Stimulated activated naive CD4-positive, alpha-beta T cell (primary cell): ENCODE measurements at regions not wholly inside any gene's neighbourhood (a gene's known extent, or its start where the extent isn't known, plus 50 kb on each side); places are given as distances from the start of the nearest gene placed in this dataset.
"Not testable (repeated sequence)": the region's sequence is repeated elsewhere in the genome, so short reads cannot be mapped to it uniquely, and the experiment has no call there.

Experiments used
- DNase-seq, 6 experiments: peaks; one replicate each; lab custom pipeline; 2025; lab: John Stamatoyannopoulos, UW

DNA sequence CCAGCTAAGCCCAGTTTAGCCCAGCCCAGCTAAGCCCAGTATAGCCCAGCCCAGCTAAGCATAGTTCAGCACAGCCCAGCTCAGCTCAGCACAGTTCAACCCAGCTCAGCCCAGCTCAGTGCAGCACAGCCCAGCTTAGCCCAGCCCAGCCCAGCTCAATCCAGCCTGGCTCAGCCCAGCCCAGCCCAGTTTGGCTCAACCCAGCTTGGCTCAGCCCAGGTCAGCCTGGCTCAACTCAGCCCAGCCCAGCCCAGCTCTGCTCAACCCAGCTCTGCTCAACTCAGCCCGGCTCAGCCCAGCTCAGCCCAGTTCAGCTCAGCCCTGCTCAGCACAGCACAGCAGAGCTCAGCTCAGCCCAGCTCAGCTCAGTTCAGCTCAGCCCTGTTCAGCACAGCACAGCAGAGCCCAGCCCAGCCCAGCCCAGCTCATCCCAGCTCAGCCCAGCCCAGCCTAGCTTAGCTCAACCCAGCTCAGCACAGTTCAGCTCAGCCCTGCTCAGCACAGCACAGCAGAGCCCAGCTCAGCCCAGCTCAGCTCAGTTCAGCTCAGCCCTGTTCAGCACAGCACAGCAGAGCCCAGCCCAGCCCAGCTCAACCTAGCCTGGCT is 330.9 kb downstream of the TMEM121 start:
- no peak for DNase-seq

DNA sequence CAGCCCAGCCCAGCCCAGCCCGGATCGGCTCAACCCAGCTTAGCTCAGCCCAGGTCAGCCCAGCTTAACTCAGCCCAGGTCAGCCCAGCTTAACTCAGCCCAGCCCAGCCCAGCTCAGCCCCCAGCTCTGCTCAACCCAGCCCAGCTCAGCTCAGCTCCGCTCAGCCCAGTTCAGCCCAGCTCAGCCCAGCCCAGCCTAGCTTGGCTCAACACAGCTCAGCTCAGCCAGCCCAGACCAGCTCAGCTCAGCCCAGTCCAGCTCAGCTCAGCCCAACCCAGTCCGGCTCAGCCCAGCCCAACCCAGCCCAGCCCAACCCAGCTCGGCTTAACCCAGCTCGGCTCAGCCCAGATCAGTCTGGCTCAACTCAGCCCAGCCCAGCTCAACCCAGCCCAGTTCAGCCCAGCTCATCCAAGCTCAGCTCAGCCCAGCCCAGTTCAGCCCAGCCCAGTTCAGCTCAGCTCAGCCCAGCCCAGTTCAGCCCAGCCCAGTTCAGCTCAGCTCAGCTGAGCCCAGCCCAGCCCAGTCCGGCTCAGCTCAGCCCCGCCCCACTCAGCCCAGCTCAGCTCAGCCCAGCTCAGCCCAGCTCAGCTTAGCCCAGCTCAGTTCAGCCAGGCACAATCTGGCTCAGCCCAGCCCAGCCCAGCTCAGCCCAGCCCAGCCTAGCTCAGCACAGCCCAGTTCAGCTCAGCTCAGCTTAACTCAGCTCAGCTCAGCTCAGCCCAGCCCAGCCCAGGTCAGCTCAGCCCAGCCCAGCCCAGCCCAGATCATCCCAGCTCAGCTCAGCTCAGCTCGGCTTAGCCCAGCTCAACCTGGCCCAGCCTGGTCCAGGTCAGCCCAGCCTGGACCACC is 331.7 kb downstream of the TMEM121 start:
- DNase-seq: no peak

DNA sequence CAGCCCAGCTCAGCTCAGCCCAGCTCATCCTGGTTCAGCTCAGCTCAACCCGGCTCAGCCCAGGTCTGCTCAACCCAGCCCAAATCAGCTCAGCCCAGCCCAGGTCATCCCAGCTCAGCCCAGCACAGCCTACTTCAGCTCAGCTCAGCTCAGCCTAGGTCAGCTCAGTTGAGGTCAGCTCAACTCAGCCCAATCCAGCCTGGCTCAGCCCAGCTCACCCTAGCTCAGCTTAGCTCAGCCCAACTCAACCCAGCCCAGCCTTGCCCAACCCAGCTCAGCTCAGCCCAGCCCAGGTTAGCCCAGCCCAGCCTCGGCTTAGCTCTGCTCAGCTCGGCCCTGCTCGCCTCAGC is 332.3 kb downstream of the TMEM121 start:
- no peak for DNase-seq

DNA sequence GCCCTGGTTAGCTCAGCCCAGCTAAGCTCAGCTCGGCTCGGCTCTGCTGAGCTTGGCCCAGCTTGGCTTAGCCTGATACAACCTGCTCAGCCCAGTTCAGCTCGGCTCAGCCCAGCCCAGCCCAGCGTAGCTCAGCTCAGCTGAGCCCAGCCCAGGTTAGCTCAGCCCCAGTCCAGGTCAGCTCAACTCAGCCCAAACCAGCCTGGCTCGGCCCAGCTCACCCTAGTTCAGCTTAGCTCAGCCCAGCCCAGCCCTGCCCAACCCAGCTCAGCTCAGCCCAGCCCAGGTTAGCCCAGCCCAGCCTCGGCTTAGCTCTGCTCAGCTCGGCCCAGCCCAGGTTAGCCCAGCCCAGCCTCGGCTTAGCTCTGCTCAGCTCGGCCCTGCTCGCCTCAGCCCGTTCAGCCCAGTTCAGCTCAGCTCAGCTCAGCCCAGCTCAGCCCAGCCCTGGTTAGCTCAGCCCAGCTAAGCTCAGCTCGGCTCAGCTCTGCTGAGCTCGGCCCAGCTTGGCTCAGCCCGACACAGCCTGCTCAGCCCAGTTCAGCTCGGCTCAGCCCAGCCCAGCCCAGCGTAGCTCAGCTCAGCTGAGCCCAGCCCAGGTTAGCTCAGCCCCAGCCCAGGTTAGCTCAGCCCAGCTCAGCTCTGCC is 332.8 kb downstream of the TMEM121 start:
- DNase-seq: not testable (repeated sequence)

DNA sequence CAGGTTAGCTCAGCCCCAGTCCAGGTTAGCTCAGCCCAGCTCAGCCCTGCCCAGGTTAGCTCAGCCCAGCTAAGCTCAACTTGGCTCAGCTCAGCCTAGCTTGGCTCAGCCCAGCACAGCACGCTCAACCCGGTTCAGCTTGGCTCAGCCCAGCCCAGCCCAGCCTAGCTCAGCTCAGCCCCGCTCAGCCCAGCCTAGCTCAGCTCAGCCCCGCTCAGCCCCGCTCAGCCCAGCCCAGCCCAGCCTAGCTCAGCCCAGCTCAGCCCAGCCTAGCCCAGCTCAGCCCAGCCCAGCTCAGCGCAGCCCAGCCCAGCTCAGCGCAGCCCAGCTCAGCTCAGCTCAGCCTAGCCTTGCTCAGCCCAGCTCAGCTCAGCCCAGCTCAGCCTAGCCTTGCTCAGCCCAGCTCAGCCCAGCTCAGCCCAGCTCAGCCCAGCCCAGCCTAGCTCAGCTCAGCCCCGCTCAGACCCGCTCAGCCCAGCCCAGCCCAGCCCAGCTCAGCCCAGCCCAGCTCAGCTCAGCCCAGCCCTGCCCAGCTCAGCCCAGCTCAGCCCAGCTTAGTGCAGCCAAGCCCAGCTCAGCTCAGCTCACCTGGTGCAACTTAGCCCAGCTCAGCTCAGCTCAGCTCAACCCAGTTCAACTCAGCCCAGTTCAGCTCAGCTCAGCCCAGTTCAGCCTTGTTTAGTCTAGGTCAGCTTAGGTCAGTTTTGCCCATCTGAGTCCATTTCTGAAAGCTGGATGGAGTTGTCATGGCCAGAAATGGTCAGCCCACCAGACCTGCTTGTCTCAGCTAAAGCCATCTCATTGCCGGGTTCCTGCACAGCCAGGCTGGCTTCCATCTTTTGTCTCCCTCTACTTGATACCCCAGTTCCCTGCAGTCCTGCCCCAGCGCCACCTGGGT is 333.6 kb downstream of the TMEM121 start:
- no peak for DNase-seq

DNA sequence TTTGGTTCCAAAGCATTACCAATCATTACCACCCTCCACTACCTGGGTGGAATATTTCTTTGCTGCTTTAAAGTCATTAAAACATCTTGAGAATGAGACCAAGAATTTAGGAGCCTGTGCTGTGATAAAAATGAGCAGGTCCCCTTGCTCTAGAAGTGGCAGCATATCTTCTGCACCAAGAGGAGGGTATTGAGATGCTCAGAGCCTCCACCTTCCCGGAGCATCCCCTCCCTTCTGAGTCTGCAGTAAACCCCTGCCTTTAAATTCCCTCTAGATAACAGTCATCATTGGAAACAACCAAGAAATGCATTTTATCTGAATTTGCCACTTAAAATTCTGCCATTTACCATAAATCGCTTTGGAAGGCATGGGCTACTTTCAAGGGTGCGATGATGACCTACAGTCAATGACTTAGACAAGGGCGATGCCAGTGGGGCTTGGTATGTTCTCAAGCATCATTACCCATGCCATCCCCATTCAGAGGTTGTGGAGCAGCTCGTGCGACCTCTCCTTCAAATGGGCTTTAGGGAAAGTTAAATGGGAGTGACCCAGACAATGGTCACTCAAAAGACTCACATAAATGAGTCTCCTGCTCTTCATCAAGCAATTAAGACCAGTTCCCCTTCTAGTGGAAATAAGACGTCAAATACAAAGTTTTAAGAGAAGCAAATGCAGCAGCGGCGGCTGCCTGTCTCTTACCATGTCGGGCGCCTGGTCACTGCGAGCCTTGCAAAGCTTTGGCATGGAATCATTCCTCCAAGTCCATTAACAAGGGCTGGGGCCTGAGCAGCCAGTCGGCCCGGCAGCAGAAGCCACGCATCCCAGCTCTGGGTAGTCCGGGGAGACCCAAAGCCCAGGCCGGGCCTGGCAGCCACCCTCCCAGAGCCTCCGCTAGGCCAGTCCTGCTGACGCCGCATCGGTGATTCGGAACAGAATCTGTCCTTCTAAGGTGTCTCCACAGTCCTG is 334.5 kb downstream of the TMEM121 start:
- DNase-seq: no peak

DNA sequence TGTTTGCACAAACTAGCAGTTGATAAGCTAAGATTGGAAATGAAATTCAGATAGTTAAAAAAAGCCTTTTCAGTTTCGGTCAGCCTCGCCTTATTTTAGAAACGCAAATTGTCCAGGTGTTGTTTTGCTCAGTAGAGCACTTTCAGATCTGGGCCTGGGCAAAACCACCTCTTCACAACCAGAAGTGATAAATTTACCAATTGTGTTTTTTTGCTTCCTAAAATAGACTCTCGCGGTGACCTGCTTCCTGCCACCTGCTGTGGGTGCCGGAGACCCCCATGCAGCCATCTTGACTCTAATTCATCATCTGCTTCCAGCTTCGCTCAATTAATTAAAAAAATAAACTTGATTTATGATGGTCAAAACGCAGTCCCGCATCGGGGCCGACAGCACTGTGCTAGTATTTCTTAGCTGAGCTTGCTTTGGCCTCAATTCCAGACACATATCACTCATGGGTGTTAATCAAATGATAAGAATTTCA is 335.6 kb downstream of the TMEM121 start:
- DNase-seq: no peak

DNA sequence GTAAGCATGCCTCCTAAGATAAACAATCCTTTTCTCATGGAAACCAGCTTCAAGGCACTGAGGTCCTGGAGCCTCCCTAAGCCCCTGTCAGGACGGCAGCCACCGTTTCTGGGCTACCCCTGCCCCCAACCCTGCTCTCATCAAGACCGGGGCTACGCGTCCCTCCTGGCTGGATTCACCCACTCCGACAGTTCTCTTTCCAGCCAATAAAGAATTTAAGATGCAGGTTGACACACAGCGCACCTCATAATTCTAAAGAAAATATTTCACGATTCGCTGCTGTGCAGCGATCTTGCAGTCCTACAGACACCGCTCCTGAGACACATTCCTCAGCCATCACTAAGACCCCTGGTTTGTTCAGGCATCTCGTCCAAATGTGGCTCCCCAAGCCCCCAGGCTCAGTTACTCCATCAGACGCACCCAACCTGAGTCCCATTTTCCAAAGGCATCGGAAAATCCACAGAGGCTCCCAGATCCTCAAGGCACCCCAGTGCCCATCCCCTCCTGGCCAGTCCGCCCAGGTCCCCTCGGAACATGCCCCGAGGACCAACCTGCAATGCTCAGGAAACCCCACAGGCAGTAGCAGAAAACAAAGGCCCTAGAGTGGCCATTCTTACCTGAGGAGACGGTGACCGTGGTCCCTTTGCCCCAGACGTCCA is 336.3 kb downstream of the TMEM121 start:
- DNase-seq: no peak

DNA sequence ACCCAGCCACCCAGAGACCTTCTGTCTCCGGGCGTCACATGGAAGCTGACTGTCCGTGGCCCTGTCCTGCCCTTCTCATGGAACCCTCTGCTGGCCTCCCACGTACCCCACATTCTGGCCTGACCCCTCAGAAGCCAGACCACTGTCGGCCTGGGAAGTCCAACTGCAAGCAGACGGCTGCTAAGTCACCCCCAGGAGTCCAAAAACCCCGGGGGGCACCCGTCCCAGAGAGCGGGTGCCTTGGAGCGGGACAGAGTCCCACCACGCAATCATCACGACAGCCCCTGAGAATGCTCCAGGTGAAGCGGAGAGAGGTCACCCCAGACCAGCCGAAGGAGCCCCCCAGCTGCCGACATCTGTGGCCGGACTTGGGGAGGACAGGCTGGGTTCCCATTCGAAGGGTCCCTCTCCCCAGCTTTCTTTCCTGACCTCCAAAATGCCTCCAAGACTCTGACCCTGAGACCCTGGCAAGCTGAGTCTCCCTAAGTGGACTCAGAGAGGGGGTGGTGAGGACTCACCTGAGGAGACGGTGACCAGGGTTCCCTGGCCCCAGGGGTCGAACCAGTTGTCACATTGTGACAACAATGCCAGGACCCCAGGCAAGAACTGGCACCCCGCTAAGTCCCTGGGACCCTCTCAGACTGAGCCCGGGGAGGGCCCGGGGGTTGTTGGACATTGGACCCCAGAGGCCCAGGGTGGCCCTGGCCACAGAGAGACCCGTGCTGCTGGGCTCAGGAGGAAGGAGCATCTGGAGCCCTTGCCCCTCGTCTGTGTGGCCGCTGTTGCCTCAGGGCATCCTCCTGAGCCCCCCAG is 337.1 kb downstream of the TMEM121 start:
- DNase-seq: no peak

DNA sequence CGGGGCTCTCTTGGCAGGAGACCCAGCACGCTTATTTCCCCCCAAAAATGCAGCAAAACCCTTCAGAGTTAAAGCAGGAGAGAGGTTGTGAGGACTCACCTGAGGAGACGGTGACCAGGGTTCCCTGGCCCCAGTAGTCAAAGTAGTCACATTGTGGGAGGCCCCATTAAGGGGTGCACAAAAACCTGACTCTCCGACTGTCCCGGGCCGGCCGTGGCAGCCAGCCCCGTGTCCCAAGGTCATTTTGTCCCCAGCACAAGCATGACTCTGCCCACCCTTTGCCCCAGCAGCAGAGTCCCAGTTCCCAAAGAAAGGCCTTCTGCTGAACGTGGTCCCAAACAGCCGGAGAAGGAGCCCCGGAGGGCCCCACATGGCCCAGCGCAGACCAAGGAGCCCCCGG is 337.7 kb downstream of the TMEM121 start:
- DNase-seq: no peak

DNA sequence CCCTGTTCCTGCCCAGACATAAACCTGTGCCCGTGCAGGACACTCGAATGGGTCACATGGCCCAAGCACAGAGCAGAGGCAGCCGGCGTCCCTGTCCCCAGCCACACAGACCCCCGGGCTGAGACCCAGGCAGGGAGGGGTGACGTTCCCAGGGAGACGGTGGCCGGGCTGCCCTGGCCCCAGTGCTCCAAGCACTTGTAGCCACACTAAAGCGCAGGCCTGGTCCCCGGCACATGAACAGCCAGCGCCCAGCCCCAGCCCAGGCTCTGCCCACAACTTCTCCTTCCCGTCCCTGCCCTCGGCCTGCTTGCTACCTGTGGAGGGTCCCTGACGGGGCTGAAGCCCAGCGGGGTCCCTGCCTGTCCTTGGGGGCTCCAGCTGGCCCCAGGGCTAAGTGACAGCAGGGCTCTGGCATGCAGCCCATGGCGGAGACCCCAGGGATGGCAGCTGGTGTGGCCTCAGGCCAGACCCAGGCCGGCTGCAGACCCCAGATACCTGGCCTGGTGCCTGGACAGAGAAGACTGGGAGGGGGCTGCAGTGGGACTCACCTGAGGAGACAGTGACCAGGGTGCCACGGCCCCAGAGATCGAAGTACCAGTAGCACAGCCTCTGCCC is 338.4 kb downstream of the TMEM121 start:
- no peak for DNase-seq

DNA sequence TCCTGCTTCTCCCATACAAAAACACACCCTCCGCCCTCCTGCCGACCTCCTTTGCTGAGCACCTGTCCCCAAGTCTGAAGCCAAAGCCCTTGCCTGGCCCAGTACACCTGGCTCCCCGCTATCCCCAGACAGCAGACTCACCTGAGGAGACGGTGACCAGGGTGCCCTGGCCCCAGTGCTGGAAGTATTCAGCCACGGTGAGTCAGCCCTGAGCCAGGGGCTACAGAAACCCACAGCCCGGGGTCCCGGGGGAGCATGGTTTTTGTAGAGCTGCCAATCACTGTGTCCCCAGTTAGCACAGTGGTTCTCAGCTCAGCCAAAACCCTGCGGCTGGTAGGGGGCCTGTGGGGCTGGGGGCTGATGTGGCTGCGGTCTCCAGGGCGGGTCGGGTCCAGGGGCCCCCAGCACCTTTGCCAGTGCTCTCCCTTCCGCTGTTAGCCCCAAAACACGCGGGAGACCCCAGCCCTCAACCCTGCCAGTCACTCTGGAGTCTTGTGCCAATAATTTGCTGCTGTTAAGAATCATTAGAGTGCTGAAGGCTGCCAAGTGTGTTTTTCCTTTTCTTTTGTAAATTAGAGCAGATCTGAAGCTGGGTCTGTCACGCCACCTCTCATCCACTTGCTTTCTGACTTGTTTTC is 339.0 kb downstream of the TMEM121 start:
- no peak for DNase-seq

DNA sequence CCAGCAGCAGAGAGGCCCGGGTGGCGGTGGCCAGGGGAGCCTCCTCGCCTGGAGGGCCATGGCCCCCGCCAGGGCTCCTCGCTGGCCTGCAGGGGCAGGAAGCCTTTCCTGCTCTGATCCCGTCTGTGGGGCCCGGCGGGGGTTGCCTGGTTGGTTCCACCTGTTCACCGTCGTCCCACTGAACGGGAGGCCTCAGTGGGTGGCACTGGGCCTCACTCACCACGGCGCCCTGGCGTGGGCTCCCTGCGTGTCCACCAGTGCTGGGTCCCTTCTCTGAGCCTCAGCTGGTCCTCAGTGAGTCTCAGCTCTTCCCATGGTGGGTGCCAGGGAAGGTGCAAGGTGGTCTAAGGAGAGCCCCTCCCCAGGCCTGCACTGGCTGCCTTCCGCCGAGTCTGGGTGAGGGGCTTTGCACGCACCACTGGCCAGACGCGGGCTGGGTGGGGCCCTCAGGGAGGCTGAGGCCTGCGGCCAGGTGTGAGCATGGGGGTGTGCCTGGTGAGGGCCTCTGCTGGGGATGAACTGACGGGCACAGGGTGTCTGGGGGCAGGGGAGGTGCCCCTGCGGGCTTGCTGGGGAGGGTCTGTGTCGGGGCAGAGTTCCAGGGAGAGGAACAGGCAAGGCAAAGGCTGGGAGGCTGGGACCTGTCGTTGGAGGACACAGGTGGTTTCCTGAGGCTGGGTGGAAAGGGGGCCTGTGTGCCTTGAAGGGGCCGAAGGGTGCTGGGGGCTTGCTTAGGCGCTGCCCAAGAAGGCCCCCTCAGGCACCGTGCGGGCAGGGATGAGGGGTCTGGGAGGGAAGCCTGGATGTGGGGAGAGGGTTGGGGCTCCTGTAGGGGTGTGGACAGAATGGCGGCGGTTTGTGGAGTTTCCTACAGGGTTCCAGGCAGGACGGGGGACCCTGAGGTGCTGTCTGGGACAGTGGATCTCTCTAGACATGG is 339.8 kb downstream of the TMEM121 start:
- no peak for DNase-seq

DNA sequence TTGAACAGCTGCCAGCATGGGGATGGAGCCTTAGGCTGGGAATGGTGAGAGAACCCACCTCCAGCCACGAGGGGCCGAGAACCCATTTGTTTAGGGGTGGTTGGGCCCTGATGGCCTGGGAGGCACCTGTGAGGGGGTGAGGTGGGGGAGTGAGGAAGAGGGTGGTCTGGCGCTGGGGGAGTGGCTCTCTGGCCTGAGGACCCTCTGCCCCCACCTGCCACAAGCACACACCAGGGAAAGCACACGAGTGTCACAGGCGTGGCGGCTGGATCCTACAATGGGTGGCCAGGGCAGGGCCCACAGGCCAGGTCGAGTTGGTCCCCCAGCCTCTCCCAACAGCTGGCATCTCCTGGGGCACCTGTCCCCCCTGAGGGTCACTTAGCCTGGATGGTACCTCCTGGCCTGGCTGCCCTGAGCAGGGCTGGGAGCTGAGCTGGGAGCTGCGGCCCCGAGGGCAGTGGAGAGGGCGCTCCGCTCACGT is 340.5 kb downstream of the TMEM121 start:
- no peak for DNase-seq

DNA sequence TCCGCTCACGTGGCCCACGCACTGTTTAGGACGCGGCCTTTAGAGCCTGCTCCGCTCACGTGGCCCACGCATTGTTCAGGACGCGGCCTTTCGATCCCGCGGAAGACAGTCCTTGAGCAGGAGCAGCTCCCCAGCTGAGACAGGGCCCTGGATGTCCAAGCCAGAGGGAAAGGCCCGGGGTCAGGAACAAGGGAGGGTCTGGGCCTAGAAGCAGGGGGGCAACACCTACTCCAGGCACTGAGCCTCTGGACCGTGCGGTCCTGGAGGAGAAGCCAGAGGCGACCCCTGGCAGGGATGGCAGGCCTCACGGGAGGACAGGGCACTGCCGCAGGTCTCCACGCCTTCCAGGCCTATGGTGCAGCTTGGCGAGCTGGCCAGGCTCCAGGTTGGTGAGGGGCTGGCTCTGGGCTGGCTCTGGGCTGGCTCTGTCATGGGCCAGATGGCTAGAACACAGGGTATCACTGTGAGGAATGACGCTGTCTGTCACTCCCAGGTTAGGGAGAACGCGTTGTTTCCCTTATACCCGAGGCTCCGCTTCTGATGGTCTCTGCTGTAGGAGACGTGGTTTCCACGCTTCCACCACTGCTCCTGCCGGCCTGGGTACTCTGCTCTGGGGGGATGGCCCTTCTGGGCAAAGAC is 341.7 kb downstream of the TMEM121 start:
- no peak for DNase-seq

DNA sequence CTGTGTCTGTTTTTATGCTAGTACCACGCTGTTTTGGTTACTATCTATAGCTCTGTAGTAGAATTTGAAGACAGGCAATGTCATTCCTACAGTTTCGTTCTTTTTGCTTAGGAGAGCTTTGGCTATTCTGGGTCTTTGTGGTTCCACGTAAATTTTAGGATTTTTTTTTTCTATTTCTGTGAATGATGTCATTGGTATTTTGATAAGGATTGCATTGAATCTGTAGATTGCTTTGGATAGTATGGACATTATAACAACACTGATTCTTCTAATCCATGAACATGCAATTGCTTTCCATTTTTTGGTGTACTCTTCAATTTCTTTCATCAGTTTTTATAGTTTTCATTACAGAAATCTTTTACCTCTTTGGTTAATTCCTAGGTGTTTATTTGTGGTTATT is 345.2 kb downstream of the TMEM121 start:
- no peak for DNase-seq
